HepG2 (cell line): ENCODE measurements at regions not wholly inside any gene's neighbourhood (a gene's known extent, or its start where the extent isn't known, plus 50 kb on each side); places are given as distances from the start of the nearest gene placed in this dataset.

Source experiments
- CTCF ChIP-seq: sonication (generic); formaldehyde crosslinking; IDR thresholded peaks from 2 replicates; pipeline ENCODE4 v1.5.0; 2020; ENCODE audit warnings: mild to moderate bottlenecking, missing genetic modification reagents, moderate library complexity
- EED ChIP-seq: sonication (generic); formaldehyde crosslinking; IDR thresholded peaks from 2 replicates; pipeline ENCODE4 v1.5.0; 2020; ENCODE audit warnings: mild to moderate bottlenecking, missing genetic modification reagents
- ELF1 ChIP-seq: sonication (generic); formaldehyde crosslinking; IDR thresholded peaks from 2 replicates; pipeline ENCODE4 v1.4.0; 2020; ENCODE audit warnings: missing genetic modification reagents
- U2AF1 ChIP-seq: fragments of 200-400 bp; formaldehyde crosslinking; optimal IDR thresholded peaks from 2 replicates; pipeline ENCODE3; 2017; ENCODE audit warnings: mild to moderate bottlenecking, low read depth, low read length
- ZFX ChIP-seq: sonication (generic); formaldehyde crosslinking; IDR thresholded peaks from 2 replicates; pipeline ENCODE4 v1.4.0; 2020; ENCODE audit warnings: mild to moderate bottlenecking, low read depth, missing genetic modification reagents, moderate library complexity
- ZMAT3 ChIP-seq: sonication (generic); formaldehyde crosslinking; conservative IDR thresholded peaks from 2 replicates; pipeline ENCODE4 v1.7.0; 2021; ENCODE audit warnings: missing genetic modification reagents
- ZMYM3 ChIP-seq: sonication (generic); formaldehyde crosslinking; IDR thresholded peaks from 2 replicates; pipeline ENCODE4 v1.5.1; 2020; ENCODE audit warnings: mild to moderate bottlenecking, missing genetic modification reagents

GRCh38 chr6:91678679-91679446 lies 1092.0 kb upstream of the MAP3K7 start:
- TF ChIP-seq ELF1 (CRISPR knock-in tag) (no peak), U2AF1 (no peak), ZMAT3 (CRISPR knock-in tag) (no peak), ZMYM3 (CRISPR knock-in tag) (no peak), CTCF (CRISPR knock-in tag) (no peak), ZFX (CRISPR knock-in tag) (no peak), EED (no peak)
